ENCODE measurements at regions not wholly inside any gene's neighbourhood (a gene's known extent, or its start where the extent isn't known, plus 50 kb on each side); places are given as distances from the start of the nearest gene placed in this dataset.
"Not testable (repeated sequence)": the region's sequence is repeated elsewhere in the genome, so short reads cannot be mapped to it uniquely, and the experiment has no call there.

GRCh38 chr4:156377036-156377710 lies 423.5 kb upstream of the CTSO start:
- H3K4me3 ChIP-seq (ENCODE audit: low read length): no peak overlapping the region
- DNase-seq (ENCODE audit: low read depth, low spot score): no peak

GRCh38 chr4:156374894-156375293 lies 421.2 kb upstream of the CTSO start:
- H3K4me3 ChIP-seq (ENCODE audit: low read length): no peak overlapping the region
- no peak for DNase-seq (ENCODE audit: low read depth, low spot score)

GRCh38 chr4:156374069-156374468 lies 420.4 kb upstream of the CTSO start:
- no peak overlapping the region for H3K4me3 ChIP-seq (ENCODE audit: low read length)
- no peak for DNase-seq (ENCODE audit: low read depth, low spot score)

GRCh38 chr4:156367502-156367901 lies 413.8 kb upstream of the CTSO start:
- not testable (repeated sequence) for DNase-seq (ENCODE audit: low read depth, low spot score); H3K4me3 ChIP-seq (ENCODE audit: low read length)

GRCh38 chr4:156362581-156362980 lies 408.9 kb upstream of the CTSO start:
- H3K4me3 ChIP-seq (ENCODE audit: low read length): no peak overlapping the region
- no peak for DNase-seq (ENCODE audit: low read depth, low spot score)

GRCh38 chr4:156347412-156348075 lies 393.9 kb upstream of the CTSO start:
- DNase-seq (ENCODE audit: low read depth, low spot score): no peak
- no peak overlapping the region for H3K4me3 ChIP-seq (ENCODE audit: low read length)

- no peak for DNase-seq (ENCODE audit: low read depth, low spot score)
- no peak overlapping the region for H3K4me3 ChIP-seq (ENCODE audit: low read length)
Observed at GRCh38 chr4:156346959-156347385, 393.3 kb upstream of the CTSO start.

GRCh38 chr4:156344397-156344796 lies 390.7 kb upstream of the CTSO start:
- H3K4me3 ChIP-seq (ENCODE audit: low read length): no peak overlapping the region
- DNase-seq (ENCODE audit: low read depth, low spot score): no peak

- DNase-seq (ENCODE audit: low read depth, low spot score): no peak
- no peak overlapping the region for H3K4me3 ChIP-seq (ENCODE audit: low read length)
Observed at GRCh38 chr4:156336511-156336910, 382.8 kb upstream of the CTSO start.

GRCh38 chr4:156335721-156336120 lies 382.1 kb upstream of the CTSO start:
- no peak for DNase-seq (ENCODE audit: low read depth, low spot score)
- no peak overlapping the region for H3K4me3 ChIP-seq (ENCODE audit: low read length)

GRCh38 chr4:156330436-156331031 lies 376.9 kb upstream of the CTSO start:
- DNase-seq (ENCODE audit: low read depth, low spot score): no peak

GRCh38 chr4:156329779-156330178 lies 376.1 kb upstream of the CTSO start:
- no peak for DNase-seq (ENCODE audit: low read depth, low spot score)

More at GRCh38 chr4:156330436-156331031, 376.9 kb upstream of the CTSO start:
- H3K4me3 ChIP-seq (ENCODE audit: low read length): no peak overlapping the region

GRCh38 chr4:156328882-156329281 lies 375.2 kb upstream of the CTSO start:
- DNase-seq (ENCODE audit: low read depth, low spot score): no peak
- H3K4me3 ChIP-seq (ENCODE audit: low read length): no peak overlapping the region

More at GRCh38 chr4:156329779-156330178, 376.1 kb upstream of the CTSO start:
- no peak overlapping the region for H3K4me3 ChIP-seq (ENCODE audit: low read length)

GRCh38 chr4:156326246-156326645 lies 372.6 kb upstream of the CTSO start:
- DNase-seq (ENCODE audit: low read depth, low spot score): no peak
- no peak overlapping the region for H3K4me3 ChIP-seq (ENCODE audit: low read length)

GRCh38 chr4:156322592-156322991 lies 368.9 kb upstream of the CTSO start:
- no peak overlapping the region for H3K4me3 ChIP-seq (ENCODE audit: low read length)
- DNase-seq (ENCODE audit: low read depth, low spot score): no peak

GRCh38 chr4:156321203-156321602 lies 367.5 kb upstream of the CTSO start:
- H3K4me3 ChIP-seq (ENCODE audit: low read length): no peak overlapping the region
- no peak for DNase-seq (ENCODE audit: low read depth, low spot score)

- DNase-seq (ENCODE audit: low read depth, low spot score): no peak
- H3K4me3 ChIP-seq (ENCODE audit: low read length): no peak overlapping the region
Observed at GRCh38 chr4:156313497-156313896, 359.8 kb upstream of the CTSO start.

- no peak overlapping the region for H3K4me3 ChIP-seq (ENCODE audit: low read length)
- DNase-seq (ENCODE audit: low read depth, low spot score): no peak
Observed at GRCh38 chr4:156312261-156312847, 358.7 kb upstream of the CTSO start.

- DNase-seq (ENCODE audit: low read depth, low spot score): no peak
- no peak overlapping the region for H3K4me3 ChIP-seq (ENCODE audit: low read length)
Observed at GRCh38 chr4:156309031-156309430, 355.4 kb upstream of the CTSO start.

GRCh38 chr4:156303708-156304107 lies 350.0 kb upstream of the CTSO start:
- no peak for DNase-seq (ENCODE audit: low read depth, low spot score)
- no peak overlapping the region for H3K4me3 ChIP-seq (ENCODE audit: low read length)
